ELF-1 (cell line): ENCODE measurements at regions not wholly inside any gene's neighbourhood (a gene's known extent, or its start where the extent isn't known, plus 50 kb on each side); places are given as distances from the start of the nearest gene placed in this dataset.
A peak's percentile ranks its signal among the peaks of the same experiment; 100 is the strongest.

Source experiments
- DNase-seq: peaks from one replicate; pipeline ENCODE4 v3.0.0-alpha.2; 2016; ENCODE audit warnings: low read depth, low spot score

DNA sequence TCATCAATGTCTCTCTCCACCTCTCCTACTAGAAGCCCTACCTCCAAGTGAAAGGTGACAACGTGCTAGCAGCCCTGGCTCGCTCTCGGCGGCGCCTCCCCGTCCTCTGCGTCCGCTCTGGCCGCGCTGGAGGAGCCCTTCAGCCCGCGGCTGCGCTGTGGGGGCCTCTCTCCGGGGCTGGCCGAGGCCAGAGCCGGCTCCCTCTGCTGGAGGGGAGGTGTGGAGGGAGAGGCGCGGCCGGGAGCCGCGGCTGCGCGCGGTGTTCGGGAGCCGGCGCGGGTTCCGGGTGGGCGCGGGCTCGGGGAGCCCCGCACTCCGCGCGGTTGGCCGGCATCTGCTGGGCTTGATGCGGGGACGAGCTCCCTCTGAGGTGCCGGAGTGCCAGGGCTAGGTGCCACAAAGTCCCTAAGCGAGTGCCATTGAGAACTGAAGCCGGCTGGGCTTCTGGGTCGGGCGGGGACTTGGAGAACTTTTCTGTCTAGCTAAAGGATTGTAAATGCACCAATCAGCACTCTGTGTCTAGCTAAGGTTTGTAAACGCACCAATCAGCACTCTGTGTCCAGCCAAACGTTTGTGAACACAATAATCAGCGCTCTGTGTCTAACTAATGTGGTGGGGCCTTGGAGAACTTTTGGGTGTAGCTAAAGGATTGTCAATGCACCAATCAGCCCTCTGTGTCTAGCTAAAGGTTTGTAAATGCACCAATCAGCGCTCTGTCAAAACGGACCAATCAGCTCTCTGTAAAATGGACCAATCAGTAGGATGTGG, 84.8 kb upstream of the ARRDC4 start:
- peak; percentile 64 for DNase-seq

DNA sequence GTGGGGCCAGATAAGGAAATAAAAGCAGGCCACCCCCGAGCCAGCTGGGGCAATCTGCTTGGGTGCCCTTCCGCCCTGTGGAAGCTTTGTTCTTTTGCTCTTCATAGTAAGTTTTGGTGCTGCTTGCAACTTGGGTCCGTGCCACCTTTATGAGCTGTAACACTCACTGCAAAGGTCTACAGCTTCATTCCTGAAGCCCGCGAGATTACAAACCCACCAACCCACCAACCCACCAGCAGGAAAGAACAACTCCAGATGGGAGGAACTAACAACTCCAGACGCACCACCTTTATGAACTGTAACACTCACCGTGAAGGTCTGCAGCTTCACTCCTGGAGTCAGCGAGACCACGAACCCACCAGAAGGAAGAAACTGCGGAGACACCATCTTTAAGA, 84.2 kb upstream of the ARRDC4 start:
- DNase-seq: no peak

DNA sequence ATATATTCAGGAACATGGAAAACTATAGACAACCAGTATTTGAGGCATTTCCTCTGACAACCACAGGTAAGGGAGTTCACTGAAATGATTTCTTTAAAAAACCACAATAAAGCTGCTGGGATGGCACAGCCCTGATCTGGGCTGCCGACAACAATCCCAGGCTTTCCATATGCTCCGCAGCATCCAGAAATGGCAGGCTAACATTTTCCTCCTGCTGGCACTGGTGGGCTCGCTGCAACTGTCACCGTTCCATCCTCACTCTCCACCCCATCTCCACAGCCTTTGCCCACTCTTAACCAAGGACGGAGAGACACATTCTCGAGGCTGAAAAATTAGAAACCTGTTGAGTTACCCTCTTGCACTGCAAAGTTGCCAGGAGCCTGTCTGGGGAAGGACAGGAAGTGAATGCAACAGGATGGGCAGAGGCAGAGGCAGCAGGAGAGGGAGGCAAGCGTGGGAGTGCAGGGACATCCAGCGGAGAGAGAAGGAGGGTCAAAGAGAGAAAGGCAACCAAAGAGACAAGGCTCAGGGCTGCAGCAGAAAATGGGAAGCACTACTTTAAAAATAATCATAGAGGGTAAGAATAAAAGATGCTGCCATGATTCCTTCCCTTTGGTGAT, 79.0 kb upstream of the ARRDC4 start:
- DNase-seq: no peak

DNA sequence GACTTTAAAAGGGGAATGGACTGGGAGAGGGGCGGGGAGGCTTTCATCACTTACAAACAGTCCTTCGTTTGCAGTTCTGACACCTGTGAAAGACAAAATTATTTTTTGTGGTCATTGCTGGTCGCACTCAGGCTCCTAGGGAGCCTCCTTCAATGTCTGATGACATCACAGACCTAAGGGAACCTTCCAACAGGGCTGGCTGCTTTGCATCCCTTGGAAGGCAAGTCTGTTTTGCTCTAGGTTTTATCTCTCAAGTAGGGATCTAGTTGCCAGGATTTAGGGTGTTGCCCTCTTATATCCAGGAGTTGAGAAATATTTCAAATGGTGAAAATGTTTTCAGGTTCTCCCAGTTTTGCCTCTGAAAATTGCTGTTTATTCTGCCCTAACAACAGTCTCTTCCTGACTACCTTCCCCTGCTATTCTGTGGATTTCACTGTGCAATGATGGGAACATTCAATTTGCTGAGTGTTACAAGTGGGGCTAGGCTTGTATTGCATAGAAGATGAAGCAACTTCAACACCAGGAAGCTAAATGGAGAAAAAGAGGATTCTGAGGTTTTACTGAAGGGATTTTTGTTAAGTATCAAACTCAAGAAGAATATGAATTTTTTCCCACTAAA, 75.9 kb upstream of the ARRDC4 start:
- DNase-seq: no peak

DNA sequence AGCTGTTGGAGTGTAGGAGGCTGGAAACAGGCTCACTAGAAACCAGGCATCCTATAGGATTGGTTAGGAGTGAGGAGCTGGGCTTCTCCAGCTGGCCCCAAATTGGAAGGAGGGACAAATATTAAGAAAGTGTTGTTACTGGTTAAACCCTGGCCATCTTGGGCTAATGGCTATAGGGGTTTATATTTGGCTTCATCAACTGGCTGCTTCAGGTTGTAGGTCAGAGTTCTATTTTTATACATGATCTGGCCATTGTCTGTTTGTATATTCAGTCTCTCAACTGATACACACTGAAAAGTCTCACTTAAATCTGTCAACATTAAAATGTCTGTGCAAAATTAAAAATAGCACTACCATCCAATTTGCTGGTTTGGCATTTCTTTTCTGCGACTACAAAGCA, 70.2 kb upstream of the ARRDC4 start:
- no peak for DNase-seq

DNA sequence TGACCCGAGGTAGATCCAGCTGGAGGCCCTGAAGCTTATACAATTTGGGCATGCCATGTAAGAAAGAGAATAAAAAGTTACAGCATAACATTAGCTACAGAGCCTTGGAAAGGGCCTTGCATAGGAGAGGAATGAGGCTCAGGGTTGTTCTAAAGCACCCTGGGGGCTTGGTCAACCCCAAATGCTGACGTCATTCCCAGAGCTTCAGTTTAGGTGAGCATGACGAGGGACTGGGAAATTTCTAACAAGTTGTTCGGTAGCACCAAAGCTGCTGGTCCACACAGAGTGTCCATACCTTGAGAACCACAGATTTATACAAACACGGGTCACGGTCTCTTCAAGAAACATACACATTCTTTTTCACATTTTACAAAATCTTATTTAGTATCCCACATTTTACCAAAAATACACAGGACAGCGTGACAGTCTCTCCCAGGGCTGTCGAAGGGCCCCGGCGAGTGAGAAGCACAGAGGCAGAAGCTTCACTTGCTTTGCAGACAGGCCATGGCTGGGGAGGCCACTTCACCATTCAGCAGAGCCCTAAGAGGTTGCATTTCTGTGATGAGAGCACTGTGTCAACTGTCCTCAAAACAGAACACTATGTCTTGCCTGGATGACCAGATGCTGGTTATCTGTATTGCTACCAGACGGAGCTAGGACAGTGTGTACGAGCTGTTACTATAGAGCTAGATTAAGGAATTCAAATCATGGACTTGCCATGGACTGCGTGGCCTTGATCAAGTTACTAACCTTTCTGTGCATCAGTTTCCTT, 68.2 kb upstream of the ARRDC4 start:
- no peak for DNase-seq

DNA sequence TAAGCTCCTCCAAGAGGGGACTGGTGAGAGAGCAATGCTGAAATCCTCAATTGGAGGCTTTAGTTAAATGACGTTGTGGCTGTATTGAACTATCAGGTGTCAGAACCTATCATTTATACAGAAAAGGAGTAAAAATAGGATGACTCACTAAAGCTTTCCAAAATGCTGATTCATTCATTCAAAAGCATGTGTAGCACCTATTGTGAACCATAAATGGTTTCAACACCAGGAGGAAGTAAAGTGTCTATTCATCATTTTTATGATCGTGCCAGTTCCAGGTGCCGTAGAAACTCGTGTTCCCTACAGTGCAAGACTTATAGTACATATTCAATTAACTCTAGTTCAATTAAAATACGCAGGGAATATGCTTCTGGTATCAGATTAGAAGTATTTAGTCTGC, 66.5 kb upstream of the ARRDC4 start:
- no peak for DNase-seq

DNA sequence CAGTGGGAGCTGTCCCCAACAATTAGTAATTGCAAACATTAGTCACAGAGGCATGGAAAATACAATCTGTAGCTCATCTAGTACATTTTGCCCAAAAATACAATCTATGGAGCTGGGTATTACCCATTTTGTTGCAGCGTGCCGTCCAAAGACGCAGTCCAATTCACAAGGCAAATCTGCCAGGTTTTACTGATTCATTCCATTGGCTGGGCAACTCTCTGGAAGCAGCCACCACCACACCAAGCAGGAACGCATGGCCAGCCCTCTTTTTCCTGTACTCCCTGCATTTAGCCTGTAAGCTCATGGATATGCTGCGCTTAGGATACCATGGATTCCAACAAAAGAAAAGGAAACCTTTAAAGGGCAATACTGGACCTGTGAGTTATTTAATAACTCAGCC, 60.5 kb upstream of the ARRDC4 start:
- no peak for DNase-seq

DNA sequence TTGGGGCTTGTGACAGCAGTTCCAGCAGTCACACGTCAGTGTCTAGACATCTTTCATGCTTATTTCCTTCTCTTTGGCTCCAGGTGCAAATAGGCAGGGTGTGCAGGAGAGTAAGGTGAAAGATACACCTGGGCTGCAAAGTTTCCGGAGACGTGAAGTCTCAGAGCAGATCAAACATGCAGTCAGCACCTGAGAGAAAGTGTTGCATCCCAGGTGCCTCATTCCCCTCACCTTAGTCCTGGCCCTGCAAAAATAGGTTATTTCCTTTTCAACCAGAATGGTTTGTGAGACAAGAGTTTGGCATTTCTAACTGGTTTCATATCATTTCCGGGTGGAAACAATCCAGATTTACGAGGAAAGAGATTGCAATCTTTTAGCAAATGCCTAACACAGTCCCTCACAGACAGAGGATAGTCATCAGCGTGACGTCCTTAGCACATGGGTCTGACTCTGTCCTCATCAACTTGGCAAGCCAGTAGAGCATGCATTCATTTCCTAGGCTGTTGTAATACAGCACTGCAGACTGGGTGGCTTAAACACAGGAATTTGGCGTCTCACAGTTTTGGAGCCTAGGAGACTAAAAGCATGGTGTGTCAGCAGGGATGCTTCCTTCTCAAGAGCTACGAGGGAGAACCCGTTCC, 58.2 kb upstream of the ARRDC4 start:
- no peak for DNase-seq

DNA sequence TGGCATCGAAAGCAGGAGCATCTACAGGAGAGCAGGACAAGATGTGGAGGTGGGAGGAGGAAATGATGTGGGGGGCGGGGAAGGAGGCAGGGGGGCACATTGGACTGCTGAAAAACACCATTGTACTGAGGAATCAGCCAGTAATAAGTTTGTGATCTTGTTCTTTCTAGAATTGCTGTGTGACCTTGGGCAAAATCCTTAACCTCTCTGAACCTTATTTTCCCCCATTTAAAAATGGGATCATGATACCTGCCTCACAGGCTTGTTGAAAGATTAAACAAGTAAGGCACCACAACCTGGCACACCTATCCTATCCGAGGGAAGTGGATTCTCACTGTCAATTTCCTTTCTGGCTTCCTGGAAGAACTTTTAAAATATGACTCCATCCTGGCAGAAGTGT, 56.9 kb upstream of the ARRDC4 start:
- DNase-seq: no peak

DNA sequence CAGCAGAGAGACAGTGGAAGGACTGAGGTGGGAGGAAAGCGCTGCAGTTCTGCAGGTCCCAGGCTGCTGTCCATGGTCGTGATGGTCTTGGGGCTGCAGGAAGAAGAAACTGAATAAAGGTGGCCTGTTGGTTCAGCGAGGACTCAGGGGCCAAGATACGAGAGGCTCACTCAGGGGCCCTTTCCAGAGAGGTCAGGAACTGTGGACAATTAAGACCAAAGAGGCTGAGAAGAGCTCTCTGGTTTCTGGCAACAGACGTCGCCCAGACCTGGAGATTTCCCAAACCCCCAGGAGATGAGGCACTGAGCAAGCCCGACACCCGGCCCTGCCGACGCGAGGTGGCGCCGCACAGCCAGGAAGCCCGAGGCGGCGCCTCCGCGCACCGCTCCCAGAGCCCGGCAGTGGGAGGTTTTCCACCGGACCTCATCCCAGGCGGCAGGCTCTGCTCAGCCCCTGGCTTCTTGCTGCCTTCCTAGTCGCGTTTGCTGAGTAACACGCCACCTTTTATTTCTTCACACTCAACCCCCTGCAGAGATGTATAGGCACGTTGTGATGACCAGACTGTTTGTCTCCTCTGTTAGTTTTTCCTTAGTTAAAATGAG, 56.4 kb upstream of the ARRDC4 start:
- DNase-seq: peak; percentile 87

DNA sequence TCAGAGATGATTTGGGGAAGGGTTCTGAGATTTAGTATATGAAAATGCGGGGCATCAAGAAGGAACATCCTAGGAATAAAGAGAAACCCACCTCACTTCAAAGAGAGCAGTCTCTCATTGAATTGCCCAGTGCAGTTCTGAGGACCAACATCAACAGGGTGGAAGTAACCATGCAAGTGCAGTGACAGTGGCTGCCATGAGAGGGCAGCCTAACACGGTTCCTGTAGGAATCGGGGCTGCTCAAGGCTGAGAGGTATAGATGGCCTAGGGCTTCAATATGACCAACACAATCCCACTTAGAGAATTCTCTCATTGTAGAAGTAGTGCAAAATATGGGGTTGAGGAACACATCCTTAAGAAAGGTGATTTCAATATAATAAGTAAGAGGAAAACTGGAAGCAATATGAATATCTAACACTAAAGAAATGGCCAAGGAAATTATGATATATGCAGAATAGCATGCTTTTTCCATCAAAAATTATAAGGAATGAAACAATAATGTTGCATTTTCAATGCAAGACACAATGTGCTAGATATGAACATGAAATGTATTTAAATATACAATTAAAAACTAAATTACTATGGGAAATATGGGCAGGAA, 51.1 kb upstream of the ARRDC4 start:
- peak; percentile 58 for DNase-seq
